HG03565 (cell line): ENCODE measurements at regions not wholly inside any gene's neighbourhood (a gene's known extent, or its start where the extent isn't known, plus 50 kb on each side); places are given as distances from the start of the nearest gene placed in this dataset.

ENCODE experiments used
- ATAC-seq: cut with Tn5 transposase; IDR thresholded peaks from one replicate; pipeline ENCODE4 v1.9.1; 2021; ENCODE audit warnings: mild to moderate bottlenecking, moderate library complexity; ENCODE audit not compliant: unreplicated experiment

GRCh38 chr7:153422291-153423209 lies 629.6 kb upstream of the DPP6 start:
- no peak for ATAC-seq

GRCh38 chr7:153423210-153423590 lies 629.0 kb upstream of the DPP6 start:
- ATAC-seq: no peak

GRCh38 chr7:153430931-153431330 lies 621.3 kb upstream of the DPP6 start:
- no peak for ATAC-seq

- no peak for ATAC-seq
Observed at GRCh38 chr7:153432063-153432462, 620.1 kb upstream of the DPP6 start.

GRCh38 chr7:153433223-153433622 lies 619.0 kb upstream of the DPP6 start:
- no peak for ATAC-seq

- ATAC-seq: no peak
Observed at GRCh38 chr7:153440715-153441114, 611.5 kb upstream of the DPP6 start.

GRCh38 chr7:153443032-153443701 lies 609.0 kb upstream of the DPP6 start:
- ATAC-seq: no peak

GRCh38 chr7:153444641-153445040 lies 607.6 kb upstream of the DPP6 start:
- no peak for ATAC-seq

- ATAC-seq: no peak
Observed at GRCh38 chr7:153445641-153446040, 606.6 kb upstream of the DPP6 start.

- ATAC-seq: no peak
Observed at GRCh38 chr7:153446490-153446889, 605.7 kb upstream of the DPP6 start.

- no peak for ATAC-seq
Observed at GRCh38 chr7:153447011-153447410, 605.2 kb upstream of the DPP6 start.

- no peak for ATAC-seq
Observed at GRCh38 chr7:153452661-153453060, 599.5 kb upstream of the DPP6 start.

- ATAC-seq: no peak
Observed at GRCh38 chr7:153454306-153454705, 597.9 kb upstream of the DPP6 start.

GRCh38 chr7:153457746-153458145 lies 594.5 kb upstream of the DPP6 start:
- ATAC-seq: no peak

GRCh38 chr7:153470004-153470671 lies 582.1 kb upstream of the DPP6 start:
- no peak for ATAC-seq

- ATAC-seq: no peak
Observed at GRCh38 chr7:153472516-153472915, 579.7 kb upstream of the DPP6 start.

GRCh38 chr7:153473185-153473584 lies 579.0 kb upstream of the DPP6 start:
- ATAC-seq: no peak

- ATAC-seq: no peak
Observed at GRCh38 chr7:153475239-153475638, 577.0 kb upstream of the DPP6 start.

- no peak for ATAC-seq
Observed at GRCh38 chr7:153476166-153476565, 576.0 kb upstream of the DPP6 start.

GRCh38 chr7:153496257-153496656 lies 555.9 kb upstream of the DPP6 start:
- ATAC-seq: no peak

GRCh38 chr7:153503093-153503492 lies 549.1 kb upstream of the DPP6 start:
- no peak for ATAC-seq
